Loucy (cell line): ENCODE measurements at regions not wholly inside any gene's neighbourhood (a gene's known extent, or its start where the extent isn't known, plus 50 kb on each side); places are given as distances from the start of the nearest gene placed in this dataset.

Experiments
- EZH2phosphoT487 ChIP-seq: fragments of 200-600 bp; IDR thresholded peaks from 2 replicates; pipeline ENCODE4 v1.6.1; 2018; ENCODE audit warnings: antibody characterized with exemption, mild to moderate bottlenecking, moderate library complexity, borderline replicate concordance
- TF ChIP-seq, protein P1 (sequence below): fragments of 200-600 bp; sonication (generic); conservative IDR thresholded peaks from 2 replicates; pipeline ENCODE4 v1.5.1; 2014; ENCODE audit warnings: mild to moderate bottlenecking, antibody characterized with exemption, low read length

DNA sequence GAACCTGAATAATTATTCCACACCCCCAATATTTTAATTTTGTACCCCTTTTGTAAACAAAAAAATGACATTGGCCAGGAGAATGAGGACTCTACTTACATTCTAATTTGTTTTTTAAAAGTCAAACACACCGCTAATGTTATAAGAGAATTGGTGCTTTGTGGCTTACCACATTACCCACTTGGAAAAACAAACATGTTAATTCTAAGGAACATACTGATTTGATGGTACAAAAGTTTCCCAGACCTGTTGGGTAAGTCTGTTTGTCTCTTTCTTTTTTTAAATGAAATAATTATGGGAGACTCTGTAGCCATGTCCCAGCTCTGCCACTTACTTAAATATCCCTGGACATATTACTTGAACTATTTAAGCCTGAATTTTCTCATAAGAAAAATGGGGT, 352.5 kb upstream of the C2CD4B start:
- TF ChIP-seq, protein P1, sequence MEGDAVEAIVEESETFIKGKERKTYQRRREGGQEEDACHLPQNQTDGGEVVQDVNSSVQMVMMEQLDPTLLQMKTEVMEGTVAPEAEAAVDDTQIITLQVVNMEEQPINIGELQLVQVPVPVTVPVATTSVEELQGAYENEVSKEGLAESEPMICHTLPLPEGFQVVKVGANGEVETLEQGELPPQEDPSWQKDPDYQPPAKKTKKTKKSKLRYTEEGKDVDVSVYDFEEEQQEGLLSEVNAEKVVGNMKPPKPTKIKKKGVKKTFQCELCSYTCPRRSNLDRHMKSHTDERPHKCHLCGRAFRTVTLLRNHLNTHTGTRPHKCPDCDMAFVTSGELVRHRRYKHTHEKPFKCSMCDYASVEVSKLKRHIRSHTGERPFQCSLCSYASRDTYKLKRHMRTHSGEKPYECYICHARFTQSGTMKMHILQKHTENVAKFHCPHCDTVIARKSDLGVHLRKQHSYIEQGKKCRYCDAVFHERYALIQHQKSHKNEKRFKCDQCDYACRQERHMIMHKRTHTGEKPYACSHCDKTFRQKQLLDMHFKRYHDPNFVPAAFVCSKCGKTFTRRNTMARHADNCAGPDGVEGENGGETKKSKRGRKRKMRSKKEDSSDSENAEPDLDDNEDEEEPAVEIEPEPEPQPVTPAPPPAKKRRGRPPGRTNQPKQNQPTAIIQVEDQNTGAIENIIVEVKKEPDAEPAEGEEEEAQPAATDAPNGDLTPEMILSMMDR, result no peak
- no peak for TF ChIP-seq EZH2phosphoT487
